Colonic mucosa (tissue), 4 donors: ENCODE measurements at regions not wholly inside any gene's neighbourhood (a gene's known extent, or its start where the extent isn't known, plus 50 kb on each side); places are given as distances from the start of the nearest gene placed in this dataset.

ENCODE experiments used
- DNase-seq: peaks from one replicate; pipeline ENCODE4 v3.0.0-alpha.2; 2020
- H3K27ac ChIP-seq: fragments of 200-600 bp; one replicate; pipeline ENCODE4 v1.8.0; 2021
- H3K27me3 ChIP-seq: fragments of 200-600 bp; one replicate; pipeline ENCODE4 v1.8.0; 2021
- H3K36me3 ChIP-seq: fragments of 200-600 bp; one replicate; pipeline ENCODE4 v1.8.0; 2021
- H3K4me1 ChIP-seq: fragments of 200-600 bp; one replicate; pipeline ENCODE4 v1.8.0; 2021; ENCODE audit warnings: mild to moderate bottlenecking
- H3K4me3 ChIP-seq: fragments of 200-600 bp; one replicate; pipeline ENCODE4 v1.8.0; 2021
- H3K9ac ChIP-seq, 2 donors: one replicate each; pipeline ENCODE4 v1.7.0; 2013; ENCODE audit warnings: control low read depth in 2 of 2, low read depth in 2 of 2, low read length in 2 of 2
- H3K9me3 ChIP-seq: fragments of 200-600 bp; one replicate; pipeline ENCODE4 v1.8.0; 2021
- intact Hi-C: fragments of 100-400 bp; cut with DNase I; formaldehyde crosslinking; loops from one replicate; pipeline ENCODE4 v1.14.1; 2022
- TF ChIP-seq, protein P1 (sequence below): fragments of 200-600 bp; IDR thresholded peaks from one replicate; pipeline ENCODE4 v1.8.0; 2022; ENCODE audit warnings: antibody characterized with exemption, mild to moderate bottlenecking
- donor health status: healthy.
- donor health status: DM: no; HTN: no; CAD: no.
- donor health status: DM: no; HTN: no; CAD: no.

- Histone ChIP-seq H3K27me3 (no peaks in the 10 kb centered on the region), H3K4me3 (no peak overlapping the region), H3K9me3 (no peaks in the 10 kb centered on the region), H3K4me1 (no peaks in the 10 kb centered on the region), H3K27ac (no peak overlapping the region), H3K36me3 (no peaks in the 10 kb centered on the region), H3K9ac (no peak overlapping the region)
- TF ChIP-seq, protein P1, sequence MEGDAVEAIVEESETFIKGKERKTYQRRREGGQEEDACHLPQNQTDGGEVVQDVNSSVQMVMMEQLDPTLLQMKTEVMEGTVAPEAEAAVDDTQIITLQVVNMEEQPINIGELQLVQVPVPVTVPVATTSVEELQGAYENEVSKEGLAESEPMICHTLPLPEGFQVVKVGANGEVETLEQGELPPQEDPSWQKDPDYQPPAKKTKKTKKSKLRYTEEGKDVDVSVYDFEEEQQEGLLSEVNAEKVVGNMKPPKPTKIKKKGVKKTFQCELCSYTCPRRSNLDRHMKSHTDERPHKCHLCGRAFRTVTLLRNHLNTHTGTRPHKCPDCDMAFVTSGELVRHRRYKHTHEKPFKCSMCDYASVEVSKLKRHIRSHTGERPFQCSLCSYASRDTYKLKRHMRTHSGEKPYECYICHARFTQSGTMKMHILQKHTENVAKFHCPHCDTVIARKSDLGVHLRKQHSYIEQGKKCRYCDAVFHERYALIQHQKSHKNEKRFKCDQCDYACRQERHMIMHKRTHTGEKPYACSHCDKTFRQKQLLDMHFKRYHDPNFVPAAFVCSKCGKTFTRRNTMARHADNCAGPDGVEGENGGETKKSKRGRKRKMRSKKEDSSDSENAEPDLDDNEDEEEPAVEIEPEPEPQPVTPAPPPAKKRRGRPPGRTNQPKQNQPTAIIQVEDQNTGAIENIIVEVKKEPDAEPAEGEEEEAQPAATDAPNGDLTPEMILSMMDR: no peak
- intact Hi-C loops: no loop called here
- DNase-seq: no peak
Observed at GRCh38 chr16:24446189-24446588, 93.2 kb upstream of the RBBP6 start.

- no peak overlapping the region for H3K9ac ChIP-seq
- H3K4me3 ChIP-seq: no peak overlapping the region
- H3K27ac ChIP-seq: no peak overlapping the region
- no peak for DNase-seq
- TF ChIP-seq, protein P1: no peak
- no peaks in the 10 kb centered on the region for H3K27me3 ChIP-seq
- H3K4me1 ChIP-seq: no peaks in the 10 kb centered on the region
- intact Hi-C loops: no loop called here
- H3K9me3 ChIP-seq: no peaks in the 10 kb centered on the region
- no peaks in the 10 kb centered on the region for H3K36me3 ChIP-seq
Observed at GRCh38 chr16:24452724-24453123, 86.6 kb upstream of the RBBP6 start.

DNA sequence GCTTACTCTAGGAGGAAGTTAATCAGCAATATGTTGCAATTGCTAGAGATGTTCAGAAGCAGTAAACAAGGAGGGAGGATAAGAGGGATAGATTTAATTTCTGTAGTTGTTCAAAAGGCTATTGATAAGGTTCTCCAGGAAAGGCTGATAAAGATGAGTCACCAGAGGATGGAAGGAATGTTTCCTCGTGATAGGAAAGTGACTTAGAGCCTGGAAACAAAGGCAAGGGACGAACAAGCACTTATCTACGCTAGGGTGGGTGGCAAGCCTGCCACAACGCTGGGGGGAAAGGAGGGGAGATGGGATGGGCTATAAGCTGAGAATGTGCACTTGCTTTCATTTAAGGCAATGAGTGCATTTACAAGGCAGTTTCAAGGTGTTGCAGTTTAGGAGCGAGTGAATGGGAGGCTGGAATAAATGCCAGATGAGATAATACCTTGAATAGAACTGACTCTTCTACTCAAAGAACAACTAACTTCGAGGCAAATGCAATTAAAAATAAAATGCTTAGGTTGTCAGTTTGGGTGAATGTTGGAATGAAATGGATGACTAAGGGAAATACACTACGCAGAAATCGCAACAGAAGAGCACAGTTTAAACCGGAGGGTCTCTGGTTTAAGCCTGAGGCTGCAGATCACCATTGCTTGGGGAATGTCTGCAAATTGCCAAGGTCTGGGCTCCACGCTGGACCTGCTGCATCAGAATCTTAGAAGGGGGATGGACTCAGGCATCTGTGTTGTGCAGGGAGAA is 76.0 kb upstream of the RBBP6 start:
- H3K36me3 ChIP-seq: no peaks in the 10 kb centered on the region
- H3K9me3 ChIP-seq: no peaks in the 10 kb centered on the region
- intact Hi-C loops: no loop called here
- H3K27ac ChIP-seq: no peak overlapping the region
- no peak overlapping the region for H3K9ac ChIP-seq
- TF ChIP-seq, protein P1: no peak
- no peak for DNase-seq
- no peaks in the 10 kb centered on the region for H3K4me1 ChIP-seq
- no peak overlapping the region for H3K4me3 ChIP-seq
- no peaks in the 10 kb centered on the region for H3K27me3 ChIP-seq

GRCh38 chr16:24471561-24472350 is 67.6 kb upstream of the RBBP6 start:
- Histone ChIP-seq H3K4me3 (no peak overlapping the region), H3K27ac (no peak overlapping the region), H3K4me1 (no peaks in the 10 kb centered on the region), H3K36me3 (no peaks in the 10 kb centered on the region), H3K9me3 (no peaks in the 10 kb centered on the region), H3K27me3 (no peaks in the 10 kb centered on the region), H3K9ac (no peak overlapping the region)
- TF ChIP-seq, protein P1: no peak
- intact Hi-C loops: no loop called here
- DNase-seq: no peak

GRCh38 chr16:24477492-24477891 is 61.9 kb upstream of the RBBP6 start:
- no peak for DNase-seq
- Histone ChIP-seq H3K9me3 (no peaks in the 10 kb centered on the region), H3K27ac (no peak overlapping the region), H3K27me3 (no peaks in the 10 kb centered on the region), H3K9ac (no peak overlapping the region), H3K36me3 (no peaks in the 10 kb centered on the region), H3K4me3 (no peak overlapping the region), H3K4me1 (no peaks in the 10 kb centered on the region)
- TF ChIP-seq, protein P1: no peak
- intact Hi-C loops: no loop called here
